MM.1S (cell line): ENCODE measurements at regions not wholly inside any gene's neighbourhood (a gene's known extent, or its start where the extent isn't known, plus 50 kb on each side); places are given as distances from the start of the nearest gene placed in this dataset.
"Not testable (repeated sequence)": the region's sequence is repeated elsewhere in the genome, so short reads cannot be mapped to it uniquely, and the experiment has no call there.

Experiments
- DNase-seq: peaks from one replicate; pipeline ENCODE4 v3.0.0-alpha.2; 2015
- H2AFZ ChIP-seq: fragments of 300-600 bp; sonication (generic); 2 replicates; pipeline ENCODE4 v1.6.0; 2016; ENCODE audit warnings: antibody characterized with exemption, low read length
- H3F3A ChIP-seq: fragments of 300-600 bp; sonication (generic); 2 replicates; pipeline ENCODE4 v1.6.1; 2016; ENCODE audit warnings: mild to moderate bottlenecking, antibody characterized with exemption, low read length, moderate library complexity, mixed read lengths; ENCODE audit not compliant: insufficient read depth
- H3K27ac ChIP-seq: fragments of 300-600 bp; sonication (generic); 2 replicates; pipeline ENCODE4 v1.5.1; 2016; ENCODE audit warnings: mild to moderate bottlenecking, low read length
- H3K27me3 ChIP-seq: fragments of 300-600 bp; sonication (generic); replicated peaks from 2 replicates; pipeline ENCODE4 v1.6.0; 2016; ENCODE audit warnings: low read length; ENCODE audit not compliant: insufficient read depth
- H3K36me3 ChIP-seq: fragments of 300-600 bp; sonication (generic); replicated peaks from 2 replicates; pipeline ENCODE4 v1.6.1; 2016; ENCODE audit warnings: mild to moderate bottlenecking, low read length, mixed read lengths; ENCODE audit not compliant: insufficient read depth
- H3K4me1 ChIP-seq: fragments of 300-600 bp; sonication (generic); 2 replicates; pipeline ENCODE4 v1.6.1; 2016; ENCODE audit warnings: low read length, mixed read lengths
- H3K4me2 ChIP-seq: fragments of 300-600 bp; sonication (generic); 2 replicates; pipeline ENCODE4 v1.6.0; 2016; ENCODE audit warnings: low read depth, low read length
- H3K4me3 ChIP-seq: fragments of 300-600 bp; sonication (generic); 2 replicates; pipeline ENCODE4 v1.5.1; 2016; ENCODE audit warnings: low read length, mixed read lengths
- H3K79me2 ChIP-seq: fragments of 300-600 bp; sonication (generic); 2 replicates; pipeline ENCODE4 v1.6.1; 2016; ENCODE audit warnings: mixed run types, low read length, mixed read lengths
- H3K9ac ChIP-seq: fragments of 300-600 bp; sonication (generic); 2 replicates; pipeline ENCODE4 v1.6.1; 2016; ENCODE audit warnings: low read length, mixed read lengths
- H3K9me2 ChIP-seq: fragments of 300-600 bp; sonication (generic); replicated peaks from 2 replicates; pipeline ENCODE4 v1.6.1; 2016; ENCODE audit warnings: mild to moderate bottlenecking, low read length, mixed read lengths; ENCODE audit not compliant: insufficient read depth
- H3K9me3 ChIP-seq: fragments of 300-600 bp; sonication (generic); replicated peaks from 2 replicates; pipeline ENCODE4 v1.6.1; 2016; ENCODE audit warnings: mild to moderate bottlenecking, low read length, mixed read lengths; ENCODE audit not compliant: insufficient read depth
- H4K20me1 ChIP-seq: fragments of 300-600 bp; sonication (generic); 2 replicates; pipeline ENCODE4 v1.6.1; 2016; ENCODE audit warnings: mild to moderate bottlenecking, low read length, moderate library complexity, mixed read lengths; ENCODE audit not compliant: insufficient read depth
- CTCF ChIP-seq: fragments of 300-600 bp; sonication (generic); IDR thresholded peaks from 2 replicates; pipeline ENCODE4 v1.5.1; 2016; ENCODE audit warnings: antibody characterized with exemption, low read length, mixed read lengths
- EZH2 ChIP-seq: fragments of 300-600 bp; sonication (generic); optimal IDR thresholded peaks from 2 replicates; pipeline ENCODE3; 2017; ENCODE audit warnings: low read depth, mild to moderate bottlenecking, antibody characterized with exemption, low read length, mixed read lengths
- EZH2phosphoT487 ChIP-seq: fragments of 300-600 bp; sonication (generic); IDR thresholded peaks from 2 replicates; pipeline ENCODE4 v1.6.1; 2018; ENCODE audit warnings: antibody characterized with exemption, low read length

GRCh38 chr20:53776858-53777257 is 183.2 kb upstream of the ZNF217 start:
- H3K9me3 ChIP-seq, result no peaks in the 10 kb centered on the region
- no peak overlapping the region for H3K4me3 ChIP-seq
- H3K36me3 ChIP-seq, result no peaks in the 10 kb centered on the region
- no peak overlapping the region for H3K9ac ChIP-seq
- TF ChIP-seq CTCF (no peak), EZH2phosphoT487 (no peak), EZH2 (no peak)
- no peak overlapping the region for H3K4me2 ChIP-seq
- H3K27ac ChIP-seq, result no peak overlapping the region
- H3K79me2 ChIP-seq, result no peaks in the 10 kb centered on the region
- H4K20me1 ChIP-seq, result no peaks in the 10 kb centered on the region
- no peak for DNase-seq
- no peaks in the 10 kb centered on the region for H3K9me2 ChIP-seq
- no peaks in the 10 kb centered on the region for H3K4me1 ChIP-seq
- H3F3A ChIP-seq, result no peaks in the 10 kb centered on the region
- H2AFZ ChIP-seq, result no peak overlapping the region
- H3K27me3 ChIP-seq, result no peaks in the 10 kb centered on the region

- Histone ChIP-seq H3K9me3 (no peaks in the 10 kb centered on the region), H3K4me2 (no peak overlapping the region), H2AFZ (no peak overlapping the region), H3K4me1 (no peaks in the 10 kb centered on the region), H3K9ac (no peak overlapping the region), H4K20me1 (no peaks in the 10 kb centered on the region), H3K79me2 (no peaks in the 10 kb centered on the region), H3K27me3 (no peaks in the 10 kb centered on the region), H3K9me2 (no peaks in the 10 kb centered on the region), H3F3A (no peaks in the 10 kb centered on the region), H3K36me3 (no peaks in the 10 kb centered on the region), H3K4me3 (no peak overlapping the region), H3K27ac (no peak overlapping the region)
- no peak for TF ChIP-seq EZH2
- TF ChIP-seq EZH2phosphoT487, result no peak
- no peak for TF ChIP-seq CTCF
- no peak for DNase-seq
These were observed 181.0 kb upstream of the ZNF217 start for GRCh38 chr20:53774461-53775203.

- no peaks in the 10 kb centered on the region for H3K9me2 ChIP-seq
- no peaks in the 10 kb centered on the region for H3K9me3 ChIP-seq
- H3K27me3 ChIP-seq, result no peaks in the 10 kb centered on the region
- H4K20me1 ChIP-seq, result no peaks in the 10 kb centered on the region
- H3K4me2 ChIP-seq, result no peak overlapping the region
- no peak overlapping the region for H3K4me3 ChIP-seq
- no peak for TF ChIP-seq EZH2phosphoT487
- TF ChIP-seq CTCF, result no peak
- TF ChIP-seq EZH2, result no peak
- H3F3A ChIP-seq, result no peaks in the 10 kb centered on the region
- H3K36me3 ChIP-seq, result no peaks in the 10 kb centered on the region
- H3K79me2 ChIP-seq, result no peaks in the 10 kb centered on the region
- no peak overlapping the region for H2AFZ ChIP-seq
- no peak overlapping the region for H3K9ac ChIP-seq
- no peak for DNase-seq
- no peaks in the 10 kb centered on the region for H3K4me1 ChIP-seq
- no peak overlapping the region for H3K27ac ChIP-seq
These were observed 180.3 kb upstream of the ZNF217 start for GRCh38 chr20:53773792-53774401.

GRCh38 chr20:53773066-53773791 is 179.6 kb upstream of the ZNF217 start:
- not testable (repeated sequence) for H3K27ac ChIP-seq, H3K79me2 ChIP-seq, H3K9me2 ChIP-seq, H3K4me1 ChIP-seq, H3K36me3 ChIP-seq, H2AFZ ChIP-seq, H3F3A ChIP-seq, DNase-seq, H3K27me3 ChIP-seq, H3K4me3 ChIP-seq, H3K4me2 ChIP-seq, H3K9me3 ChIP-seq, H4K20me1 ChIP-seq, H3K9ac ChIP-seq
